ENCODE measurements at regions not wholly inside any gene's neighbourhood (a gene's known extent, or its start where the extent isn't known, plus 50 kb on each side); places are given as distances from the start of the nearest gene placed in this dataset.
"Not testable (repeated sequence)": the region's sequence is repeated elsewhere in the genome, so short reads cannot be mapped to it uniquely, and the experiment has no call there.

DNA sequence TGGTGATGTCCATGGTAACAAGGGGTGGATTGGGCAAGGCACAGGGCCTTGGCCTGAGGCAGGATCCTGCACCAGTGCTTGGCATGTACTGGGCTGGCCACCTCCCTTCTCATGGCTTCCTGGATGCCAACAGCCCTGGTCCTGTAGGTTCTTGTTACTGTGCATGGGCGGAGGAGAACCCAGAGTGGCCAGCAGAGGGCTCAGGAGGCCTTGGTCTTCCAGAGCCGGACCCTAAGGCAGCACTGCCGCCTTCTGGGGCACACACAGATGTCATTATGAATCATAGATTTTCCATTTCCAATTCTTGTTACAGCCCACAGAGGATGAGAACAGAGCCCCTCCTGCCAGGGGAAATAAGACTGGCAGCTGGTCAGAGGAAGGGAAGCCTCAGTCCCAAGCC is 122.7 kb downstream of the ZNF267 start:
- not testable (repeated sequence) for TF ChIP-seq POLR2A (IDR thresholded peaks at IDR 0.05; ENCODE audit: low read length); GATA1 (IDR thresholded peaks at IDR 0.05; ENCODE audit: low read depth, low read length)

Measured in erythroblast (primary cell).